GM23248 (cell line): ENCODE measurements at regions not wholly inside any gene's neighbourhood (a gene's known extent, or its start where the extent isn't known, plus 50 kb on each side); places are given as distances from the start of the nearest gene placed in this dataset.

Experiments
- DNase-seq: peaks from one replicate; pipeline ENCODE4 v3.0.0-alpha.2; 2015
- H2AFZ ChIP-seq: fragments of 200-600 bp; sonication (generic); 2 replicates; pipeline ENCODE4 v1.6.1; 2016; ENCODE audit warnings: antibody characterized with exemption
- H3F3A ChIP-seq: fragments of 200-600 bp; sonication (generic); 2 replicates; pipeline ENCODE4 v1.6.1; 2016; ENCODE audit warnings: mild to moderate bottlenecking, antibody characterized with exemption, mixed run types; ENCODE audit not compliant: insufficient read depth
- H3K27ac ChIP-seq: fragments of 200-600 bp; sonication (generic); 2 replicates; pipeline ENCODE4 v1.5.1; 2016; ENCODE audit warnings: mild to moderate bottlenecking
- H3K27me3 ChIP-seq: fragments of 200-600 bp; sonication (generic); replicated peaks from 2 replicates; pipeline ENCODE4 v1.6.1; 2016; ENCODE audit warnings: mild to moderate bottlenecking; ENCODE audit not compliant: insufficient read depth
- H3K36me3 ChIP-seq: fragments of 200-600 bp; sonication (generic); 2 replicates; pipeline ENCODE4 v1.6.1; 2016; ENCODE audit warnings: low read depth, mild to moderate bottlenecking
- H3K4me1 ChIP-seq: fragments of 200-600 bp; sonication (generic); 2 replicates; pipeline ENCODE4 v1.6.1; 2016; ENCODE audit warnings: mild to moderate bottlenecking; ENCODE audit not compliant: insufficient read depth
- H3K4me2 ChIP-seq: fragments of 200-600 bp; sonication (generic); one replicate; pipeline ENCODE4 v1.6.1; 2016; ENCODE audit warnings: mild to moderate bottlenecking; ENCODE audit not compliant: unreplicated experiment
- H3K4me3 ChIP-seq: fragments of 200-600 bp; sonication (generic); 2 replicates; pipeline ENCODE4 v1.5.1; 2016; ENCODE audit warnings: mild to moderate bottlenecking
- H3K79me2 ChIP-seq: fragments of 200-600 bp; sonication (generic); 2 replicates; pipeline ENCODE4 v1.6.1; 2016; ENCODE audit warnings: mild to moderate bottlenecking; ENCODE audit not compliant: insufficient read depth
- H3K9ac ChIP-seq: fragments of 200-600 bp; sonication (generic); 2 replicates; pipeline ENCODE4 v1.6.1; 2016; ENCODE audit warnings: mild to moderate bottlenecking
- H3K9me2 ChIP-seq: fragments of 200-600 bp; sonication (generic); 2 replicates; pipeline ENCODE4 v1.6.1; 2016; ENCODE audit warnings: mixed run types, mild to moderate bottlenecking, moderate library complexity; ENCODE audit not compliant: insufficient read depth
- H3K9me3 ChIP-seq: fragments of 200-600 bp; sonication (generic); one replicate; pipeline ENCODE4 v1.6.1; 2017; ENCODE audit warnings: low read depth
- H4K20me1 ChIP-seq: fragments of 200-600 bp; sonication (generic); 2 replicates; pipeline ENCODE4 v1.6.0; 2016; ENCODE audit not compliant: insufficient read depth
- EZH2 ChIP-seq: fragments of 200-600 bp; sonication (generic); IDR thresholded peaks from 2 replicates; pipeline ENCODE4 v1.6.1; 2018; ENCODE audit warnings: antibody characterized with exemption, mild to moderate bottlenecking; ENCODE audit not compliant: insufficient read depth, poor library complexity, severe bottlenecking
- EZH2phosphoT487 ChIP-seq: fragments of 200-600 bp; sonication (generic); IDR thresholded peaks from 2 replicates; pipeline ENCODE4 v1.6.1; 2018; ENCODE audit warnings: antibody characterized with exemption, moderate library complexity, mild to moderate bottlenecking, low read depth; ENCODE audit not compliant: insufficient read depth
- WGBS, 2 experiments: methylation state at CpG; one replicate each; pipeline ENCODE4 v1.1.6; 2015 to 2017; ENCODE audit warnings: low lambda C conversion rate in 2 of 2, low coverage in 1 of 2; ENCODE audit errors: missing lambda C conversion rate in 2 of 2; 5-methylcytosine and 5-hydroxymethylcytosine counted together
- in situ Hi-C: fragments of 300-500 bp; cut with MboI; formaldehyde crosslinking; loops from 2 replicates; pipeline ENCODE4 v1.15.0; 2020

DNA sequence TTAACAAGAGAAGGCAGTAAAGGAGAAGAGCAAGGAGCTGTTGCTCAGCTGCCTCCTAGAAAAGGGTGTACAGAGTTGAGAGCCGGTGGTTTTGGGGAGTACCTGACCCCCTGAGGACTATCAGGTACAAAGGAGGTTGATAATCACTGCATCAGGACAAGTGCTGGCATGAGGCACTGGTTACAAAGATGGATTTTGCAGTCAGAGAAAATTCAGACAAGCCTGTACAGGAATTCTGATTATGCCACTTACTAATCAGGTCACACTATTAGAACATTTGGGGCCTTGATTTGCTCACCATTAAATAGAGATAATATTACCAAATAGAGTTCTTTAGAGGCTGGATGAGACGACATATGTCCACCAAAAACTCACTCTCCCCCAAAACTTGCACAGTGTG lies 450.9 kb upstream of the TMPO start:
- Histone ChIP-seq H3K9me2 (no peaks in the 10 kb centered on the region), H3K27ac (no peak overlapping the region), H3K79me2 (no peaks in the 10 kb centered on the region), H3K27me3 (no peaks in the 10 kb centered on the region), H3K36me3 (no peaks in the 10 kb centered on the region), H2AFZ (no peak overlapping the region), H3K4me3 (no peak overlapping the region), H4K20me1 (no peaks in the 10 kb centered on the region), H3K4me2 (no peak overlapping the region), H3F3A (no peaks in the 10 kb centered on the region), H3K9me3 (no peaks in the 10 kb centered on the region), H3K4me1 (no peaks in the 10 kb centered on the region), H3K9ac (no peak overlapping the region)
- in situ Hi-C loops: no loop called here
- DNase-seq: no peak
- TF ChIP-seq EZH2phosphoT487 (no peak), EZH2 (no peak)
- WGBS, 2 experiments: 3 to 4% methylated on average over 2 of the region's 2 CpGs

GRCh38 chr12:98067795-98068194 lies 447.6 kb upstream of the TMPO start:
- H3K4me3 ChIP-seq: no peak overlapping the region

DNA sequence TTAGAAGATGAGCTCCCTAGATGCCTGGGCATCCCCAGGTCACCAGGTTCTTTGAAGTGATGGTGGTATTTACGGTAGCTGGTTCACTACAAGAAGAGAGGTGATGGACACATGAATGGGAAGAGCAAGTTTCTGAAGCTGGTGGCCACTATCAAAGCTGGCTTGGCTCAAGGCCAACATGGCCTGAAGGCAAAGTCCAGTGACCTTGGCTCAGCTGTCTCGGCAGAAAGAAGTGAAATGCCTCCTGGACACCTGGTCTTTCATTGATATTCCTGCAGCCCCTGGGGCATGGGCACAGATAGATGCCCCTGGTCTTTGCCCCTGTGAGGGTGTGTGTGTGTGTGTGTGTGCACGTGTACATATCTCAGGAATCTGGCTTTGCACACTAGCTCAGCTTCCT lies 441.8 kb upstream of the TMPO start:
- H3K36me3 ChIP-seq: no peaks in the 10 kb centered on the region
- no peak overlapping the region for H3K27ac ChIP-seq
- WGBS, 2 experiments: 23 to 30% methylated on average over 3 of the region's 3 CpGs
- H3K4me2 ChIP-seq: no peak overlapping the region
- no peaks in the 10 kb centered on the region for H3K4me1 ChIP-seq
- H4K20me1 ChIP-seq: no peaks in the 10 kb centered on the region
- H3K9me2 ChIP-seq: no peaks in the 10 kb centered on the region
- H3K79me2 ChIP-seq: no peaks in the 10 kb centered on the region
- H3K4me3 ChIP-seq: no peak overlapping the region
- in situ Hi-C loops: no loop called here
- TF ChIP-seq EZH2phosphoT487: no peak
- no peak for TF ChIP-seq EZH2
- H3K27me3 ChIP-seq: no peaks in the 10 kb centered on the region
- H3K9ac ChIP-seq: no peak overlapping the region
- DNase-seq: no peak
- H3F3A ChIP-seq: no peaks in the 10 kb centered on the region
- no peak overlapping the region for H2AFZ ChIP-seq
- no peaks in the 10 kb centered on the region for H3K9me3 ChIP-seq

More at GRCh38 chr12:98067795-98068194, 447.6 kb upstream of the TMPO start:
- Histone ChIP-seq H4K20me1 (no peaks in the 10 kb centered on the region), H3K27ac (no peak overlapping the region), H3K9me2 (no peaks in the 10 kb centered on the region), H3K27me3 (no peaks in the 10 kb centered on the region), H3K4me1 (no peaks in the 10 kb centered on the region), H3K9me3 (no peaks in the 10 kb centered on the region), H2AFZ (no peak overlapping the region), H3F3A (no peaks in the 10 kb centered on the region), H3K79me2 (no peaks in the 10 kb centered on the region), H3K4me2 (no peak overlapping the region), H3K36me3 (no peaks in the 10 kb centered on the region), H3K9ac (no peak overlapping the region)
- no peak for DNase-seq
- WGBS, 2 experiments: 7 to 9% methylated on average over 7 of the region's 7 CpGs
- TF ChIP-seq EZH2: no peak
- no peak for TF ChIP-seq EZH2phosphoT487
- in situ Hi-C loops: no loop called here

GRCh38 chr12:98074286-98074685 lies 441.1 kb upstream of the TMPO start:
- no peaks in the 10 kb centered on the region for H3K9me3 ChIP-seq
- TF ChIP-seq EZH2: no peak
- TF ChIP-seq EZH2phosphoT487: no peak
- in situ Hi-C loops: no loop called here
- H3K79me2 ChIP-seq: no peaks in the 10 kb centered on the region
- H3K4me2 ChIP-seq: no peak overlapping the region
- H3K4me3 ChIP-seq: no peak overlapping the region
- H2AFZ ChIP-seq: no peak overlapping the region
- H3K36me3 ChIP-seq: no peaks in the 10 kb centered on the region
- H3K9me2 ChIP-seq: no peaks in the 10 kb centered on the region
- no peaks in the 10 kb centered on the region for H3K27me3 ChIP-seq
- no peaks in the 10 kb centered on the region for H3F3A ChIP-seq
- H4K20me1 ChIP-seq: no peaks in the 10 kb centered on the region
- 11 to 19% methylated on average over 2 of the region's 2 CpGs for WGBS, 2 experiments
- DNase-seq: no peak
- H3K4me1 ChIP-seq: no peaks in the 10 kb centered on the region
- H3K27ac ChIP-seq: no peak overlapping the region
- no peak overlapping the region for H3K9ac ChIP-seq

DNA sequence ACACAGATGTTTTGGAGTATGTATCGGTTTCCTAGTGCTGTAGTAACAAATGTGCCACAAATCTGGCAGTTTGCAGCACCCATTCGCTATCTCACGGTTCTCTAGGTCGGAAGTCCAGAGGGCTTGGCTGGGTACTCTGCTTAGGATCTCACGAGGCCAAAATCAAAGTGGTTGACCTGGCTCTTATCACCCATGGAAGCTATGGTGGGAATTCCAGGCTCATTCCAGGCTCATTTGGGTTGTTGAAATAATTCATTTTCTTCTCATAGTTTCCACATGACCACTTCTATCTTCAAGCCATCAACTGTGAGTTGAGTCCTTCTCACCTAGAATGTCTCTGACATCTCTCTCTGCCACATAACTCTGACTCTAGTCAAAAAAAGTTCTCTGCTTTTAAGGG lies 431.0 kb upstream of the TMPO start:
- H3K36me3 ChIP-seq: no peaks in the 10 kb centered on the region
- in situ Hi-C loops: no loop called here
- H4K20me1 ChIP-seq: no peaks in the 10 kb centered on the region
- H3K9me3 ChIP-seq: no peaks in the 10 kb centered on the region
- no peak overlapping the region for H3K4me3 ChIP-seq
- TF ChIP-seq EZH2phosphoT487 (no peak), EZH2 (no peak)
- no peaks in the 10 kb centered on the region for H3K9me2 ChIP-seq
- H2AFZ ChIP-seq: no peak overlapping the region
- no peak overlapping the region for H3K27ac ChIP-seq
- no peak overlapping the region for H3K9ac ChIP-seq
- H3F3A ChIP-seq: no peaks in the 10 kb centered on the region
- no peaks in the 10 kb centered on the region for H3K79me2 ChIP-seq
- H3K4me2 ChIP-seq: no peak overlapping the region
- no peaks in the 10 kb centered on the region for H3K27me3 ChIP-seq
- 13 to 17% methylated on average over 5 of the region's 5 CpGs for WGBS, 2 experiments
- no peaks in the 10 kb centered on the region for H3K4me1 ChIP-seq
- DNase-seq: no peak
